ENCODE measurements at regions not wholly inside any gene's neighbourhood (a gene's known extent, or its start where the extent isn't known, plus 50 kb on each side); places are given as distances from the start of the nearest gene placed in this dataset.

GRCh38 chr15:61401903-61402698 is 173.0 kb upstream of the RORA start:
- Histone ChIP-seq H3K4me3 (ENCODE audit: low read length) (no peak overlapping the region), H3K9me3 (ENCODE audit: control insufficient read depth, low read length) (no peaks in the 10 kb centered on the region), H3K4me1 (ENCODE audit: control insufficient read depth, insufficient read depth, low read length) (no peaks in the 10 kb centered on the region), H3K27me3 (ENCODE audit: control insufficient read depth, insufficient read depth) (no peaks in the 10 kb centered on the region), H3K27ac (ENCODE audit: low read length) (no peak overlapping the region)
- intact Hi-C loops (cut with DNase I), result no loop called here
- DNase-seq (no peak), ATAC-seq (no peak)
- WGBS, result 85% methylated on average over 6 of the region's 6 CpGs

GRCh38 chr15:61398310-61398709 is 169.2 kb upstream of the RORA start:
- intact Hi-C loops (cut with DNase I), result no loop called here

GRCh38 chr15:61396235-61396919 is 167.3 kb upstream of the RORA start:
- Histone ChIP-seq H3K4me1 (ENCODE audit: control insufficient read depth, insufficient read depth, low read length) (no peaks in the 10 kb centered on the region), H3K27me3 (ENCODE audit: control insufficient read depth, insufficient read depth) (no peaks in the 10 kb centered on the region), H3K9me3 (ENCODE audit: control insufficient read depth, low read length) (no peaks in the 10 kb centered on the region), H3K4me3 (ENCODE audit: low read length) (no peak overlapping the region), H3K27ac (ENCODE audit: low read length) (no peak overlapping the region)
- intact Hi-C loops (cut with DNase I), result no loop called here
- no peak for ATAC-seq
- DNase-seq, result no peak
- 89% methylated on average over 5 of the region's 5 CpGs for WGBS

More at GRCh38 chr15:61398310-61398709, 169.2 kb upstream of the RORA start:
- ATAC-seq (no peak), DNase-seq (no peak)
- Histone ChIP-seq H3K4me3 (ENCODE audit: low read length) (no peak overlapping the region), H3K27me3 (ENCODE audit: control insufficient read depth, insufficient read depth) (no peaks in the 10 kb centered on the region), H3K4me1 (ENCODE audit: control insufficient read depth, insufficient read depth, low read length) (no peaks in the 10 kb centered on the region), H3K9me3 (ENCODE audit: control insufficient read depth, low read length) (no peaks in the 10 kb centered on the region), H3K27ac (ENCODE audit: low read length) (no peak overlapping the region)

GRCh38 chr15:61393949-61394348 is 164.8 kb upstream of the RORA start:
- ATAC-seq (peak; percentile 61 to 88), DNase-seq (peak in 2 of 3 donors; percentile 42 to 44)
- Histone ChIP-seq H3K27ac (ENCODE audit: low read length) (no peak overlapping the region), H3K4me3 (ENCODE audit: low read length) (peak overlapping the region; percentile 15), H3K4me1 (ENCODE audit: control insufficient read depth, insufficient read depth, low read length) (no peaks in the 10 kb centered on the region), H3K9me3 (ENCODE audit: control insufficient read depth, low read length) (no peaks in the 10 kb centered on the region), H3K27me3 (ENCODE audit: control insufficient read depth, insufficient read depth) (no peaks in the 10 kb centered on the region)
- intact Hi-C loops (cut with DNase I), result no loop called here
- 31% methylated on average over 3 of the region's 3 CpGs for WGBS

- no peaks in the 10 kb centered on the region for H3K27me3 ChIP-seq (ENCODE audit: control insufficient read depth, insufficient read depth)
- WGBS, result 70% methylated on average over 3 of the region's 3 CpGs
- no peaks in the 10 kb centered on the region for H3K4me1 ChIP-seq (ENCODE audit: control insufficient read depth, insufficient read depth, low read length)
- ATAC-seq (no peak), DNase-seq (no peak)
- intact Hi-C loops (cut with DNase I), result no loop called here
- no peak overlapping the region for H3K4me3 ChIP-seq (ENCODE audit: low read length)
- no peaks in the 10 kb centered on the region for H3K9me3 ChIP-seq (ENCODE audit: control insufficient read depth, low read length)
- no peak overlapping the region for H3K27ac ChIP-seq (ENCODE audit: low read length)
Measured at GRCh38 chr15:61393524-61393923, 164.4 kb upstream of the RORA start.

- Histone ChIP-seq H3K9me3 (ENCODE audit: control insufficient read depth, low read length) (no peaks in the 10 kb centered on the region), H3K27ac (ENCODE audit: low read length) (no peak overlapping the region), H3K4me1 (ENCODE audit: control insufficient read depth, insufficient read depth, low read length) (no peaks in the 10 kb centered on the region), H3K4me3 (ENCODE audit: low read length) (no peak overlapping the region), H3K27me3 (ENCODE audit: control insufficient read depth, insufficient read depth) (no peaks in the 10 kb centered on the region)
- ATAC-seq (no peak), DNase-seq (no peak)
- intact Hi-C loops (cut with DNase I), result no loop called here
Measured at GRCh38 chr15:61390138-61390537, 161.0 kb upstream of the RORA start.

- ATAC-seq, result no peak
- H3K27ac ChIP-seq (ENCODE audit: low read length), result no peak overlapping the region
- 84% methylated on average over 6 of the region's 6 CpGs for WGBS
- DNase-seq, result no peak
- no peaks in the 10 kb centered on the region for H3K4me1 ChIP-seq (ENCODE audit: control insufficient read depth, insufficient read depth, low read length)
- no peaks in the 10 kb centered on the region for H3K27me3 ChIP-seq (ENCODE audit: control insufficient read depth, insufficient read depth)
- intact Hi-C loops (cut with DNase I), result no loop called here
- no peaks in the 10 kb centered on the region for H3K9me3 ChIP-seq (ENCODE audit: control insufficient read depth, low read length)
- no peak overlapping the region for H3K4me3 ChIP-seq (ENCODE audit: low read length)
Measured at GRCh38 chr15:61389334-61390028, 160.4 kb upstream of the RORA start.

- ATAC-seq, result no peak
- intact Hi-C loops (cut with DNase I), result no loop called here
Measured at GRCh38 chr15:61387675-61388074, 158.6 kb upstream of the RORA start.

GRCh38 chr15:61383421-61383820 is 154.3 kb upstream of the RORA start:
- Histone ChIP-seq H3K27me3 (ENCODE audit: control insufficient read depth, insufficient read depth) (no peaks in the 10 kb centered on the region), H3K27ac (ENCODE audit: low read length) (no peak overlapping the region)
- 76% methylated on average over 2 of the region's 2 CpGs for WGBS

More at GRCh38 chr15:61387675-61388074, 158.6 kb upstream of the RORA start:
- no peaks in the 10 kb centered on the region for H3K9me3 ChIP-seq (ENCODE audit: control insufficient read depth, low read length)
- DNase-seq, result no peak
- H3K27ac ChIP-seq (ENCODE audit: low read length), result no peak overlapping the region
- no peaks in the 10 kb centered on the region for H3K4me1 ChIP-seq (ENCODE audit: control insufficient read depth, insufficient read depth, low read length)
- no peaks in the 10 kb centered on the region for H3K27me3 ChIP-seq (ENCODE audit: control insufficient read depth, insufficient read depth)
- H3K4me3 ChIP-seq (ENCODE audit: low read length), result no peak overlapping the region

GRCh38 chr15:61382927-61383326 is 153.8 kb upstream of the RORA start:
- no peak overlapping the region for H3K27ac ChIP-seq (ENCODE audit: low read length)
- H3K4me1 ChIP-seq (ENCODE audit: control insufficient read depth, insufficient read depth, low read length), result no peaks in the 10 kb centered on the region
- no peak overlapping the region for H3K4me3 ChIP-seq (ENCODE audit: low read length)
- intact Hi-C loops (cut with DNase I), result no loop called here
- no peaks in the 10 kb centered on the region for H3K9me3 ChIP-seq (ENCODE audit: control insufficient read depth, low read length)
- no peak for ATAC-seq
- DNase-seq, result no peak
- 70% methylated on average over 1 of the region's 1 CpG for WGBS
- no peaks in the 10 kb centered on the region for H3K27me3 ChIP-seq (ENCODE audit: control insufficient read depth, insufficient read depth)

More at GRCh38 chr15:61383421-61383820, 154.3 kb upstream of the RORA start:
- intact Hi-C loops (cut with DNase I), result no loop called here
- H3K4me3 ChIP-seq (ENCODE audit: low read length), result no peak overlapping the region
- no peak for DNase-seq
- no peaks in the 10 kb centered on the region for H3K9me3 ChIP-seq (ENCODE audit: control insufficient read depth, low read length)
- no peaks in the 10 kb centered on the region for H3K4me1 ChIP-seq (ENCODE audit: control insufficient read depth, insufficient read depth, low read length)
- ATAC-seq, result no peak

- no peaks in the 10 kb centered on the region for H3K9me3 ChIP-seq (ENCODE audit: control insufficient read depth, low read length)
- intact Hi-C loops (cut with DNase I), result no loop called here
- H3K4me3 ChIP-seq (ENCODE audit: low read length), result no peak overlapping the region
- H3K4me1 ChIP-seq (ENCODE audit: control insufficient read depth, insufficient read depth, low read length), result no peaks in the 10 kb centered on the region
- ATAC-seq, result no peak
- H3K27me3 ChIP-seq (ENCODE audit: control insufficient read depth, insufficient read depth), result no peaks in the 10 kb centered on the region
- 81% methylated on average over 3 of the region's 3 CpGs for WGBS
- DNase-seq, result no peak
- H3K27ac ChIP-seq (ENCODE audit: low read length), result no peak overlapping the region
Measured at GRCh38 chr15:61381501-61381900, 152.4 kb upstream of the RORA start.

All from right cardiac atrium (tissue), 5 donors.